Calu3 (cell line): ENCODE measurements at regions not wholly inside any gene's neighbourhood (a gene's known extent, or its start where the extent isn't known, plus 50 kb on each side); places are given as distances from the start of the nearest gene placed in this dataset.

ENCODE experiments used
- BruUV-seq: library from RNA; stranded (reverse); fragments of 400-500 nt; replicated peaks from 2 replicates; lab custom pipeline; 2021; lab: Mats Ljungman, UMichigan
- CTCF ChIA-PET: fragments of 300-600 bp; sonication (Branson Sonifier 250); formaldehyde crosslinking; loops from one replicate; lab custom pipeline; 2022; ENCODE audit warnings: antibody characterized with exemption; lab: Charles Lee
- DNase-seq: peaks from one replicate; pipeline ENCODE4 v3.0.0; 2022
- H3K27ac Mint-ChIP-seq: one replicate; pipeline ENCODE4 v1.8.0; 2022; ENCODE audit warnings: mixed read lengths; ENCODE audit not compliant: unreplicated experiment
- H3K27me3 Mint-ChIP-seq: one replicate; pipeline ENCODE4 v1.8.0; 2022; ENCODE audit warnings: mixed read lengths; ENCODE audit not compliant: unreplicated experiment
- H3K36me3 Mint-ChIP-seq: one replicate; pipeline ENCODE4 v1.8.0; 2022; ENCODE audit warnings: mild to moderate bottlenecking, moderate library complexity, mixed read lengths; ENCODE audit not compliant: insufficient read depth, unreplicated experiment
- H3K4me1 Mint-ChIP-seq: one replicate; pipeline ENCODE4 v1.8.0; 2022; ENCODE audit warnings: mild to moderate bottlenecking, low read depth, mixed read lengths; ENCODE audit not compliant: unreplicated experiment
- H3K4me3 Mint-ChIP-seq: one replicate; pipeline ENCODE4 v1.8.0; 2022; ENCODE audit warnings: mild to moderate bottlenecking, low read depth, moderate library complexity, mixed read lengths; ENCODE audit not compliant: unreplicated experiment
- H3K9me3 Mint-ChIP-seq: one replicate; pipeline ENCODE4 v1.8.0; 2022; ENCODE audit warnings: low read depth, mixed read lengths; ENCODE audit not compliant: unreplicated experiment
- intact Hi-C: fragments of 100-400 bp; cut with micrococcal nuclease; formaldehyde crosslinking; loops from one replicate; pipeline ENCODE4 v1.10.0; 2022; ENCODE audit not compliant: unreplicated experiment
- TF ChIP-seq, protein P1 (sequence below): fragments of 200-600 bp; IDR thresholded peaks from one replicate; pipeline ENCODE4 v1.8.0; 2022; ENCODE audit warnings: antibody characterized with exemption; ENCODE audit not compliant: unreplicated experiment

DNA sequence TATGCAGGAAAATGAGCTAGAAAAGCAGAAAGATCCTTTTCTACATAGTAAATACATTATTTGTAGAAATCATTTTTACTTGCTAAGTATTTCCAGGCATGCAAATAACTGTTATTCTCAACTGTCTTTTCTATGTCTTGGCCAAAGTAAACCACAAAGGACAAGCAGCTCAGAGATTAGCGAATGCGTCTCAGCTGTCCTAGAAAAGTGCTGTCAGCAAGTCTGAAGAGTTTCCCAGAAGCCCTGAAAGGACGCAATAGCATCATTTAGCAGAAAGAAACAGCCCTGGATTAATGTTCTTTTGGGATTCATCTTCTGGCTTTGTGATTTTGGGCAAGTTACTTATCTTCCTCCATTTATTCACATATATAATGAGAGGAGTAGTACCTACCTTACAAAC is 100.3 kb downstream of the ZIC1 start:
- no peak for DNase-seq
- Mint-ChIP-seq H3K27me3 (no peaks in the 10 kb centered on the region), H3K36me3 (no peaks in the 10 kb centered on the region), H3K4me3 (no peak overlapping the region), H3K27ac (no peak overlapping the region), H3K9me3 (no peaks in the 10 kb centered on the region), H3K4me1 (no peaks in the 10 kb centered on the region)
- intact Hi-C loops: loop anchor here (5.0 kb wide), 1 partner anchor 568 kb away; no protein-coding TSS in a partner anchor
- TF ChIP-seq, protein P1, sequence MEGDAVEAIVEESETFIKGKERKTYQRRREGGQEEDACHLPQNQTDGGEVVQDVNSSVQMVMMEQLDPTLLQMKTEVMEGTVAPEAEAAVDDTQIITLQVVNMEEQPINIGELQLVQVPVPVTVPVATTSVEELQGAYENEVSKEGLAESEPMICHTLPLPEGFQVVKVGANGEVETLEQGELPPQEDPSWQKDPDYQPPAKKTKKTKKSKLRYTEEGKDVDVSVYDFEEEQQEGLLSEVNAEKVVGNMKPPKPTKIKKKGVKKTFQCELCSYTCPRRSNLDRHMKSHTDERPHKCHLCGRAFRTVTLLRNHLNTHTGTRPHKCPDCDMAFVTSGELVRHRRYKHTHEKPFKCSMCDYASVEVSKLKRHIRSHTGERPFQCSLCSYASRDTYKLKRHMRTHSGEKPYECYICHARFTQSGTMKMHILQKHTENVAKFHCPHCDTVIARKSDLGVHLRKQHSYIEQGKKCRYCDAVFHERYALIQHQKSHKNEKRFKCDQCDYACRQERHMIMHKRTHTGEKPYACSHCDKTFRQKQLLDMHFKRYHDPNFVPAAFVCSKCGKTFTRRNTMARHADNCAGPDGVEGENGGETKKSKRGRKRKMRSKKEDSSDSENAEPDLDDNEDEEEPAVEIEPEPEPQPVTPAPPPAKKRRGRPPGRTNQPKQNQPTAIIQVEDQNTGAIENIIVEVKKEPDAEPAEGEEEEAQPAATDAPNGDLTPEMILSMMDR: no peak
- BruUV-seq: no TSS peak
- CTCF ChIA-PET: no interaction called here

DNA sequence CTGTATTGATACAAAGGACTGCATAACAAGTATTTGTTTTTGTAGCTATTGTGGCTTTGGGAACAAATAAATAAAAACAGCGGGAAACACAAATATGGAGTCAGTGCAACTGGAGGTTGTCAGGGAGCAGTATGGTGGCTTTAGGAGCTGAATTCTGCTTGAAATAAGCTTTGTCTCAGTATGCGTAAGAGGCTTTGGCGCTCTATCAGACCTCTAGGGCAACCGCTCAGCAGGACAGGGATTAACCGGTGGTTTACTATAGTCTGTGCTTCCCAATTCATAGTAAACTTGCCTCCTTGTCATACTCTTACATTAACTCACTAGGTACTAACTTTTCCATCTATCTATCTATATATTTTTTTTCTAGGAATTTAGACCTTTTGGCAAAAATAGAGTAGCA is 104.6 kb downstream of the ZIC1 start:
- DNase-seq: no peak
- H3K27ac Mint-ChIP-seq: no peak overlapping the region
- no peaks in the 10 kb centered on the region for H3K9me3 Mint-ChIP-seq
- H3K36me3 Mint-ChIP-seq: no peaks in the 10 kb centered on the region
- TF ChIP-seq, protein P1: no peak
- intact Hi-C loops: no loop called here
- H3K4me1 Mint-ChIP-seq: peaks cover 8% of the 10 kb centered on the region
- CTCF ChIA-PET: no interaction called here
- H3K4me3 Mint-ChIP-seq: no peak overlapping the region
- BruUV-seq: no TSS peak
- H3K27me3 Mint-ChIP-seq: no peaks in the 10 kb centered on the region

DNA sequence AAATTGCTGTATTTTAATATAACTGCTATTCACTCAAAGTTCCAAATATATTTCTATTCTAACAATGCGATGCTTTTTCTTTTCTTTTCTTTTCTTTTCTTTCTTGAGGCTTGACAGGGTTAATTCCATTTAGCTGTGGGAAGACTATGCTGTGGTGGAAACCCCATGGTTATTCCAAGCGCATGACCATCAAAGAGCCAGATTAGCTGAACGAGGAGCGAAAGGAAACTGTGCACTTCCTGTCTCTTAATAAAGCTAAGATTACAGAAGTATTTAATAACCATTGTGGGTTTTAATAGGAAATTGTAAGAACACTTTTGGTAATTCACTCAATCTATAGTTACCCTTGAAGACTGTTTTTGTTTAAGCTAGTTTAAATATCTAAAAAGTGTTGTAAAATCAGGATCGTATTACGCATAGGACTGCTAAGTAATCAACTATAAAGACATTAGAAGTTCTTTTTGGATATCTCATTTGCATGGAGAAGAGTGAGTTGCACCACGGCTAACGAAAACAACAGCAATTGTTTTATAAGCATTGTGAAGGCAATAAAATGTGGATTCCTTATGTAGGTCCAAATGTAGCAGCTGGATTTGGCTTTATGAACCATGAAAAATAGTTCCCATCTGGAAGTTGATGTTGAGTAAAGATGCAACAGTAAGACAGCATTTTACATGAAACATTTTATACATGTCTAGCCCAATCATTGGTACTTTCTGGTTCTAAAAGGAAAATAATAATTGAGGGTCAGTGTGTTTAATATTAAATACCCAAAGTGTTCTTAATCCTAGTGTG is 105.4 kb downstream of the ZIC1 start:
- H3K9me3 Mint-ChIP-seq: no peaks in the 10 kb centered on the region
- no peak overlapping the region for H3K4me3 Mint-ChIP-seq
- H3K27me3 Mint-ChIP-seq: no peaks in the 10 kb centered on the region
- BruUV-seq: no TSS peak
- no peak overlapping the region for H3K27ac Mint-ChIP-seq
- TF ChIP-seq, protein P1: no peak
- H3K4me1 Mint-ChIP-seq: peaks cover 8% of the 10 kb centered on the region
- no peaks in the 10 kb centered on the region for H3K36me3 Mint-ChIP-seq
- DNase-seq: no peak
- intact Hi-C loops: no loop called here
- CTCF ChIA-PET: no interaction called here

DNA sequence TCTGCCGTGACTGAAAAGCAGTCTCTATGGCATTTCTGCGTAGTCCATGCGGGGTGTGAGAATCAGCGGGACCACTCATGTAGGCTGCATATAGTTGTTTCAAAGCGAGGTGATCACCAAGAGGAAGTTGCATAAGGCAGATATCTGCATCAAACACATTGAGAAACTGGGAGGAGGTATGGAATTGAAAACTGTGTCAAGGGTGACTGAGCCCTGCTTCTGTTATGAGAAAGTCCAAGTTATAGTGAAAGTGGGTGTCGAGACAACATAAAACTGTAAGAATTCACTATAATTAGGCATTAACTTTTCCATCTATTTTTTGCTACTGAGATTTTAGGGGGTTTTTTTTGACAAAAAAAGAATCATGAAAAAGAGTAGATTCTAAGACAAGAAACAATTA is 109.3 kb downstream of the ZIC1 start:
- CTCF ChIA-PET: no interaction called here
- no peak for DNase-seq
- no peak overlapping the region for H3K27ac Mint-ChIP-seq
- H3K4me1 Mint-ChIP-seq: peaks cover 19% of the 10 kb centered on the region
- intact Hi-C loops: no loop called here
- H3K36me3 Mint-ChIP-seq: no peaks in the 10 kb centered on the region
- peaks cover 3% of the 10 kb centered on the region for H3K9me3 Mint-ChIP-seq
- TF ChIP-seq, protein P1: no peak
- no TSS peak for BruUV-seq
- H3K27me3 Mint-ChIP-seq: no peaks in the 10 kb centered on the region
- no peak overlapping the region for H3K4me3 Mint-ChIP-seq
